ENCODE measurements at regions not wholly inside any gene's neighbourhood (a gene's known extent, or its start where the extent isn't known, plus 50 kb on each side); places are given as distances from the start of the nearest gene placed in this dataset.
A peak's percentile ranks its signal among the peaks of the same experiment; 100 is the strongest.
"Not testable (repeated sequence)": the region's sequence is repeated elsewhere in the genome, so short reads cannot be mapped to it uniquely, and the experiment has no call there.

- peak in 2 of 3 donors; percentile 41 to 49 for DNase-seq (ENCODE audit: low read depth in 3 of 3, low spot score in 2 of 3)
These were observed 55.1 kb downstream of the ID4 start for GRCh38 chr6:19892260-19892659.

- no peak for DNase-seq (ENCODE audit: low read depth in 3 of 3, low spot score in 2 of 3)
These were observed 58.9 kb downstream of the ID4 start for GRCh38 chr6:19895866-19896692.

- no peak for DNase-seq (ENCODE audit: low read depth in 3 of 3, low spot score in 2 of 3)
These were observed 59.5 kb downstream of the ID4 start for GRCh38 chr6:19896693-19897010.

- no peak for DNase-seq (ENCODE audit: low read depth in 3 of 3, low spot score in 2 of 3)
These were observed 61.1 kb downstream of the ID4 start for GRCh38 chr6:19898141-19898740.

- no peak for DNase-seq (ENCODE audit: low read depth in 3 of 3, low spot score in 2 of 3)
These were observed 65.0 kb downstream of the ID4 start for GRCh38 chr6:19902201-19902600.

- DNase-seq (ENCODE audit: low read depth in 3 of 3, low spot score in 2 of 3): not testable (repeated sequence)
These were observed 67.2 kb downstream of the ID4 start for GRCh38 chr6:19904408-19904807.

GRCh38 chr6:19905584-19905983, 68.4 kb downstream of the ID4 start:
- no peak for DNase-seq (ENCODE audit: low read depth in 3 of 3, low spot score in 2 of 3)

- DNase-seq (ENCODE audit: low read depth in 3 of 3, low spot score in 2 of 3): no peak
These were observed 69.0 kb downstream of the ID4 start for GRCh38 chr6:19906171-19906570.

GRCh38 chr6:19911223-19911622, 74.1 kb downstream of the ID4 start:
- DNase-seq (ENCODE audit: low read depth in 3 of 3, low spot score in 2 of 3): no peak

- DNase-seq (ENCODE audit: low read depth in 3 of 3, low spot score in 2 of 3): no peak
These were observed 81.3 kb downstream of the ID4 start for GRCh38 chr6:19918436-19918835.

- DNase-seq (ENCODE audit: low read depth in 3 of 3, low spot score in 2 of 3): no peak
These were observed 84.6 kb downstream of the ID4 start for GRCh38 chr6:19921786-19922185.

- no peak for DNase-seq (ENCODE audit: low read depth in 3 of 3, low spot score in 2 of 3)
These were observed 88.4 kb downstream of the ID4 start for GRCh38 chr6:19925533-19925932.

GRCh38 chr6:19928461-19928860, 91.3 kb downstream of the ID4 start:
- no peak for DNase-seq (ENCODE audit: low read depth in 3 of 3, low spot score in 2 of 3)

- no peak for DNase-seq (ENCODE audit: low read depth in 3 of 3, low spot score in 2 of 3)
These were observed 92.1 kb downstream of the ID4 start for GRCh38 chr6:19929312-19929711.

GRCh38 chr6:19934996-19935591, 97.9 kb downstream of the ID4 start:
- no peak for DNase-seq (ENCODE audit: low read depth in 3 of 3, low spot score in 2 of 3)

- DNase-seq (ENCODE audit: low read depth in 3 of 3, low spot score in 2 of 3): not testable (repeated sequence)
These were observed 102.2 kb downstream of the ID4 start for GRCh38 chr6:19939321-19939720.

GRCh38 chr6:19939926-19940325, 102.8 kb downstream of the ID4 start:
- DNase-seq (ENCODE audit: low read depth in 3 of 3, low spot score in 2 of 3): not testable (repeated sequence)

GRCh38 chr6:19943042-19943441, 105.9 kb downstream of the ID4 start:
- no peak for DNase-seq (ENCODE audit: low read depth in 3 of 3, low spot score in 2 of 3)

GRCh38 chr6:19945843-19946358, 108.7 kb downstream of the ID4 start:
- DNase-seq (ENCODE audit: low read depth in 3 of 3, low spot score in 2 of 3): no peak

- no peak for DNase-seq (ENCODE audit: low read depth in 3 of 3, low spot score in 2 of 3)
These were observed 112.0 kb downstream of the ID4 start for GRCh38 chr6:19949155-19949554.

GRCh38 chr6:19964115-19964514, 126.9 kb downstream of the ID4 start:
- DNase-seq (ENCODE audit: low read depth in 3 of 3, low spot score in 2 of 3): no peak

GRCh38 chr6:19968201-19968600, 131.0 kb downstream of the ID4 start:
- DNase-seq (ENCODE audit: low read depth in 3 of 3, low spot score in 2 of 3): no peak
